GM19239 (cell line): ENCODE measurements at regions not wholly inside any gene's neighbourhood (a gene's known extent, or its start where the extent isn't known, plus 50 kb on each side); places are given as distances from the start of the nearest gene placed in this dataset.

ENCODE experiments used
- DNase-seq: peaks from one replicate; pipeline ENCODE4 v3.0.0; 2011; ENCODE audit warnings: low spot score; ENCODE audit not compliant: insufficient read length
- FAIRE-seq: peaks from 2 replicates; lab custom pipeline; 2011; peaks lifted over from hg19 to GRCh38; lab: Jason Lieb, UNC

DNA sequence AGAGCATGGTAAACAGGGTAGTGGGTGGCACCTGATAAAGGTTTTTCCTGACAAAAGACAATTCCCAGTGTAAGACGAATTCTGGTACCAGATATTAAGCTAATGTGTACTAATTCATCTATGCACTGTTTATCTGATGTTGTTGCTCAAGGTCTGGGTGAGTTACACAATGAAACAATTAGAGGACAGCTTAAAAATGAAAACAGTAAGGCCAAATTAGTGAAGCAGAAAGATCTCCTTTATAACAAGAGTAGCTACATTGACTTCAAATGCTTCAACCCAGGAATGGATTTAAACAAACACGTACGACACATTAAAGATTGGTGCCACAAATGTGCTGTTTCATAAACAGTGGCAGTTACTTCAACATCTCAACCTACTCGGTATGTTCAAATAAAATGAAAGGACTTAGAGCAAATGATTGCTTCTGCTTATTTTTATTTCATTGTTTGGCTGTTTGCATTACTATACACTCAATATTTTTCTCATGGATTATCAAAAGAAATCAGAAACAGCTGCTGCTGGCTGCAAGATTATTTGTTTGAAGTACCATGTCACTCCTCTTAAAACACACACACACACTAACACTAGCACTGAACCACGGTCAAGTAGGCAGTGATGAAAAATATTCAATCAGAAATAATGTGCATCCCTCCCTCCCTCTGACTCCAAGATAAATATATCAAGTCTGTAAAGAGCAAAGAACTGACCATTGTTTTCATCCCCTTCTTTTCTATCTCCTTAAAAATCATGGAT, 94.4 kb upstream of the RND3 start:
- FAIRE-seq (no peak), DNase-seq (no peak)

DNA sequence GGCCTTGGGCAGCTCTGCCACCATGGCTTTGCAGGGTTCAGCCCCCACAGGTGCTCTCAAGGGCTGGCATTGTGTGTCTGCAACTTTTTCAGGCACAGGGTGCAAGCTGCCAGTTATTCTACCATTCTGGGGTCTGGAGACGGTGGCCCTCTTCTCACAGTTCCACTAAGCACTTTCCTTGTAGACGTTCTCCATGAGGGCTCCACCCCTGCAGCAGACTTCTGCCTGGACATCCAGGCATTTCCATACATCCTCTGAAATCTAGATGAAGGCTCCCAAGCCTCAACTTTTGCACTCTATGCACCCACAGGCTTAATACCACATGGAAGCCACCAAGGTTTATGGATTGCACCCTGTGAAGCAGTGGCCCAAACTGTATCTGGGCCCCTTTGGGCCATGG, 91.0 kb upstream of the RND3 start:
- DNase-seq (no peak), FAIRE-seq (no peak)

DNA sequence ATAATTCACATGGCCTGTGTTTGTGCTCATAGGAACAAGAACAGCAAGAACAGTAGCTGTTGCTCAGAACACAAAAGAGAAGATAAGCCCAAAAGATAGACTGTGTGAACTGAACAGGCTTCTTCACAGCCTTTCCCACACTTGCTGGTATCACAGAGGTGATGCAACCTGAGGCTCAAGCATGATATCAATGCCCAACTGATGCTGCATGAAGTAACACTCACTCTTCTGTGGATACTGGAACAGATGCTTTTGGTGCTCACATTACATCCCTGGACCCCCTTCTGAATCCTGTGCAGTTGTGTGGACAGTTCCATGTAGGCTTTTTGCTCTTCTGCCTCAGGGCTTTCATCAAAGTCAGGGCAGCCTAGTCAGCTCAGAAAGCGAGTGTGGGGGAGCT, 88.4 kb upstream of the RND3 start:
- FAIRE-seq (no peak), DNase-seq (no peak)

DNA sequence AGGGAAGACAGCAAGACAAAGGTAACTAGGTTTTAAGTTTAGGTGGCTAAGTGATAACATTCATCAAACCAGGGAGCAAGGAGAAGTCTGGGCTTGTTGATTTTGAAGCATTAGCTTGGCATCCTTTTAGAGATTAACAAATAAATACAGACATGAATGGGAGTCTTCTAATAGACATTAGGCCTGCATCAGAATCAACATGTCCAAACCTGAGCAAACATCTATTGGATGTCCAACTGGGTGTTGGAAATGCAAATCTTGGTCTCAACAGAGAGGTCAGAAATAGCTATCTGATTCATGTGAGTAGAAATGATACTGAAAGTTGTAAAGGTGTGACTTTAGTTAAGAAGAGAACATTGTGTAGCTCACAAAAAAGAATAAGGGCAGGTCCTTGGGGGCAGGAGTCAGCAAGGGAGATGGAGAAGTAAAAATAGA, 85.5 kb upstream of the RND3 start:
- FAIRE-seq = peak; percentile 76
- peak; percentile 16 for DNase-seq

DNA sequence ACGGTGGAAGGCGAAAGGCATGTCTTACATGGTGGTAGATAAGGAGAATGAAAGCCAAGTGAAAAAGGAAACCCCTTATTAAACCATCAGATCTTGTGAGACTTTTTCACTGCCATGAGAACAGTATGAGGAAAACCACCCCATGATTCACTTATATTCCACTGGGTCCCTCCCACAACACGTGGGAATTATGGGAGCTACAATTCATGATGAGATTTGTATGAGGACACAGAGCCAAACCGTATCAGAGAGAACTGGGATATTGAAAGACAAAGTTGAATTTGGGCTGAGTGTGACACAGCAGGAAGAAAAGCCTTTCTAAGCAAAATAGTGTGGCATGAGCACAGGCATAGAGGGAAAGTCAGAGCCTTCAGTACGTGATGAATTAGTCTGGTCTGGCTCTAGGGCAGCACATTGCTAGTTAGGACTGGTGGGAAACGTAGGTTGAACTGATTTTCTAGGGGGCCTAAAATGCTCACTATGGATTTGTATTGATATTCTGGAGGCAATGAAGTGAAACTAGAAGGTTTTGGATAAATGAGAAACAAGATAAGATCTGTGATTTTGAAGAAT, 84.8 kb upstream of the RND3 start:
- peak; percentile 18 for FAIRE-seq
- no peak for DNase-seq

DNA sequence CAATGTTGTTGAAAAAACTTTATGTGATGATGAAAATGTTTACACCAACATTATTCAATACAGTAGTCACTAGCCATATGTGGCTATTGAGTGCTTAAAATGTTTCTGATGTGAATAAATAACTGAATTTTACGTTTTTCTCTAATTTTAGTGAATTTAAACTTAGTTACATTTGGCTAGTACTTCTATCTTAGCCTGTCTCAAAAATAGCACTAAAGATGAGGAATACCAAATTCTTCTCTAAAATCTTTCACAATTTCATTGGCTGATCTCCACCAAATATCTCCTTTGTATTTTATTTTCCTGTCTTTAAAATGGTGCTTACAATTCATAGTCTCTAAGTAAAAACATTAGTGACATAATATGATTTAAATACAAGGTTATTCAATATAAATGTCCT, 83.7 kb upstream of the RND3 start:
- DNase-seq = no peak
- no peak for FAIRE-seq

DNA sequence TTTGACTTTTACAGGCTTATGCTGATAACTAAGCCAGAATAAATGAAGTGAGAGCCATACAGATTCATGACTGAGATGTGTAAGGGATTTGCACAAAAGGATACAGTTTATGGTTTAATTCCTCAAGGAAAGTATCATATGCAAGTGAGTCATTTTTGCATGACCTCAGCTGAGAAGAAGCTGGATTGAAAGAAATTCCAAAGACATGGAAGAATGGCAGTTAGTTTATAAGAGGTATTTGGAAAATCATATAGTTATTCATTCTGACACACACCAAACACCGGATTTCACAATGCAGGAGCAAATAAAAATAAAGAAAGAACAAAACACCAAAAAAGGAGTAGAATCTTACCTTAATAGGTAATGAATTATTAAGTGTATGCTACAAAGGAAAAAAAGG, 83.2 kb upstream of the RND3 start:
- FAIRE-seq = no peak
- no peak for DNase-seq

DNA sequence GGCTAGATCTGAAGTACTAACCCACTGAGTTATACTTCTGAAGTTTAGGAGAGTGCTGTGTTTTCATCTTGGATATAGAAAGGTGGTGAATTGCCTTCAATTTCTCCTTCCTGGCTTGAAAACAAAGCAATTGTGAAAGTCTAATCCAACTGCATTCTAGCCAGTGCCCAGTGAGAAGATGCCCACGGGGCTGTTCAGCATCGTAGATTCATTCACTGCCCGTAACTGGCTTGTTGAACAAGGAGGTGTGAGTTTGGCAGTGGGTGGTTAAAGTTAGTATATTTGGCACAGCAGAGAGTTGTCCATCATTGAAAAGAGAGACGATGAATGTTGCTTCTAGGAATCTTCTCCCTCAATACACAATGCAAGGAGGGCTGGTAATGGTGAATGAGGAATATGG, 82.3 kb upstream of the RND3 start:
- no peak for DNase-seq
- no peak for FAIRE-seq

DNA sequence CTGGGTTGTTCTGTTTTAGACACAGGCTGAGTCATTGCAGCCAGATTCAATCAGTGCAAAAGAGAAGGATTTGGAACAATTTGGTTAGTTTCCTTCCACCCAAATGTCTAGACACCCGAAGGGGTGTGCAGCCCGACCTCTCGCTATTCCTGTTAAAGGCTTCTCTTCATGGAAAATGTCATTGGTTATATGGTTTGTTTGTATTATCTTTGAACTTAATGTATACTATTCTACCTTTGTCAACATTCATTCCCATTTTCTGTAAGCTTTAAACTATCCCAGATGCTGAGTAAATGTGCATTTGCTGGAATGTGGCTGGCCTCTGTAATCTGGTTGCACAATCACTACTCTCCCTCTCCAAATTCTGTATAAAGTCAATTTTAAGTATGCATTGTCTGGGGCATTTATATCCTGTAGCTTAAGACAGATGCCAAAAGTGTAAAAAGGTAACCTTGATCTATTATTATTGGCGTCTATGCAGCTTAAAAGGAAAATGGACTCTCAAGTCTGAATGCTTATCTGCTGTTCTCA, 80.4 kb upstream of the RND3 start:
- FAIRE-seq (no peak), DNase-seq (no peak)

DNA sequence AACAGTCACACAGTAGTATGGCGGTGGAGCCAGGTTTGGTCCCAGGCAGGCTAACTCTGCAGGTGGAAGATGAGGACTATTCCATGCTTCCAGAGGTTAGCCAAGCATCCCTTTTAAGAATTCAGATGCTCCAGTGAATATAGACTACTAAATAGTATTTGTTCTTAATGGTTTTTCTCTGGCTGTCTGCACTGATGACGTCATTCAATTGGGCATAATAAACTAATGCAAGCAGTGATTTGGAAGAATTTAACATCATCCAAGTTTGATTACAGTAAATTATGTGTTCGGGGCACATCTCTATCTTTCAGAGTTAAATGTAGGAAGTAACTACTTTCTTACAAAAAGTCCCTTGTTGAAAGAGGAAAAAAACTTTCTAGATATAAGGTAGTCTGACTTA, 78.8 kb upstream of the RND3 start:
- no peak for DNase-seq
- FAIRE-seq = no peak

DNA sequence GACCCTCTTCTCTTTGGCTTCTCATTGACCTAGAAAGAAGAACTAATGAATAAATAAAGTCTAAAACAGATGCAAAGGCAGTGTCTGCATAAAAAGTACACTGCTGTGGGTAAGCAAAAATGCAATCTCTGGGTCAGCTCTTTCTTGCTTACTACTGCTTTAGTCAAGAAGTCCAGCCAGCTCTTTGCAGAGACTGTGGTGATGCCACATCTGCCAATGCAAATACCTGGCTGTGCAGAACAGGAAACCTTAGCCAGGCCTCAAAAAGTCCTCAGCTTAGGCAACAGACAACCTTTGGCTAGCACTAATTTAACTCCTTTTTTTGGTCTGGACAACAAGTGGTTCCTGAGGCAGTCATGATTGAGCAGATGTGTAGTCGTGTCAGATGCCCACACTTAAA, 73.6 kb upstream of the RND3 start:
- no peak for FAIRE-seq

DNA sequence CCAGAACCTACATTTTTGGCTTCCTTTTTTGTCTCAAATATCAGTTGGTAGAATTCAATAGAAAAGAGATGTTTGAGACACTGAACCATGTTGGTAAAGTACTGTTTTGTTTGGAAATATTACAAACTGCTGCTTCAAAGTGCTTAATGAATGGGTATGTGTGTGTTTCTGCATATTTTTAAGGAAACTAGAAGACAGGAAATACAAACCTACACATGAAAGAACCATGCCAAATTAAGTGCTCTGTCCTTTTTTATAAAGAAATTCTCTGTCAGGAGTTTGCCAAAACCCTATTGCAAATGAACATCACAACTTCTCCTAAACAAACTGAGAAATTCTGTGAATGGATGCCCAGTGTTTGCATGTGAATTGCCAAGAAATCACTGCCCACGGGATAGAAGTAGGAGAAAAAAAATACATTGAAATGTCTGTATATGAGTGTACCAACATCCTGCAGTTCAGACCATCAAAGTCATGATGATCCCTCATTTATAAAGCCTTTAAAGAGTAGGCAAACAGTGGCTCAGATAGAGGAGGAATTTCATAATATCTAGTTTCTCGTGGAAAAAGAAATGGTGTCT, 69.6 kb upstream of the RND3 start:
- no peak for FAIRE-seq
- no peak for DNase-seq

More for the DNA sequence above, 73.6 kb upstream of the RND3 start:
- no peak for DNase-seq

DNA sequence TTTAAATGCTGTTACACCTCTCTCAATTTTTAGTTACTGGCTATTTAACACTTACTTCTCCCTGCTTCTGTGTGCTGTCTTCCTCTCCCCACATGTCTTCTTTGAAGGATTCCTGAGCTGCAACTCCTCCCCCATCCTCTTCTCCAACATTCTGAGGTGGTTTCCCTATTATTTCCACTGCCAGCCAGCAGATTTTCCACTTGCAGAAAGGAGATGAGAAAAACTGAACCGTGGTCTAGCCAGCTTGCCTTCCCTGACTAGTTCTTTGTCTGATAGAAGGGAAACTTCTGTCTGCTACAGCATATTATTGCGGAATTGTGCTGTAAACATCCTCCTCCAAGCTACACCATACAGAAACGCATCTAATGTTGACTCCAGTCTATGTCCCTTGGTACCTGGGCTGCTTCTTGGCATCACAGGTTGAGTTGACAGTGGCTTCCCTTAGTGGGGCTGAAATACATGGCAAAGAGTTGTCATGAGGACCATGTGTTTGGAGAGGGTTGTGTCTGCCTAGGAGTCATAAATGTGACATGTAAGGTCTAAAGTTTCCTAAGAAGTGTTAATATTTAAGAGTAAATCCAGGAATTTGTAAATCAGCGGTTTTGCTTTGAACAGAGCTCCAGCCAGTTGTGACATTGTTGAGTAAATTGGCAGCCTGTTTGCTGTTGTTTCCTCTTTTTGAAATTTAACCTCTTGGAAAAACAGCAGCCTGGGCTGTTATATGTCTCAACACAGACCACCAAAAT, 68.3 kb upstream of the RND3 start:
- DNase-seq = no peak
- no peak for FAIRE-seq

DNA sequence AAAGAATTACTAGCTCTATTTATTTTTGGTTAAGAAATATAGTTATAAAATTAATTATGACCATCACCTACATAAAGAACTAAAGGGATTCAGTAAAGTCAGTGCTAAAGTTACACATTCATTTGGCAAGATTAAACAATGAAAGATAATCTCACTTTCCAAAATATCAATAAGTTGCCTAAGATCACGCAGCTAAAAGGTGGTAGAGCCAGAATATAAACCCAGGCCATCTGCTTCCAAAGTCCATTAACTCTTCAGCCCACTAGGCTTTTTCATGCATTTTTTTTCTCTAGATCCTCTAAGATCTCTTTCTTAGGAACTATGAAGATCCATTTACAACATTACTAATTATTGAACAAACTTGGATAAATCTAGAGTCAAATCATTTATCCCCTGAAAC, 66.6 kb upstream of the RND3 start:
- no peak for DNase-seq
- FAIRE-seq = no peak

DNA sequence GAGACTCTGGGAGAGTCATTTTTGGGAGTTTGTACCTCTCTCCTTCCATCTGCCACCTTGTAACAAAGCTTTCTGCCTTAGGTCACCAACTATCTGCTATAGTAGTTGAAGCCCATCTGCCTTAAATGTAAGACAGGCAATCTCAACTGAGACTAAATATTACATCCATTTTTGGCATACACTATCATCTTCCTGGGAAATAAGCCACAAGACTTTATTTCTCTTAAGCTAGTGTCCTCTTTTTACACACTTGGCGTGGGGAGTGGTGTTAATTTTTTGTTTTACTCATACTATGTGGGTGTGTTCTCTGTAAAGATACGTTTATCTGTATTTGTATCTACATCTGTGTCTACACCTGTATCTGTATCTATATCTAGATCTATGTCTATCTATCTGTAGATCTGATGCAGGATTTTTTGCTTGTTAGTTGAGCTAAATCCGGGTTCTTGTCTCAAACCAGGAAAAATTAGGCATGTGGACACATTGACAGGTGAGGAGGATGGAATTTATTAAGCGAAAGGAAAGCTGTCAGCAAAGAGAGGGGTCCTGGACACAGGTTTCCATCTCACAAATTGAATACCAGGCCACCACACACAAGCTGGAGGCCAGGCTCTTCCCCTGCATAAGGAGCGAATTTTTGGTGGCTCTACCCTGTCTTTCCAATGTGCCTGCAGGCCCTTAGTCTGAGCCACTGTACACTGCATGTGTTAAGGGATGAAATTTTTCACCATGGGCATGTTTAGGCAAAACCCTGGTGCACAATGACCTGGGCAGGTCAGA, 64.8 kb upstream of the RND3 start:
- FAIRE-seq (no peak), DNase-seq (no peak)

DNA sequence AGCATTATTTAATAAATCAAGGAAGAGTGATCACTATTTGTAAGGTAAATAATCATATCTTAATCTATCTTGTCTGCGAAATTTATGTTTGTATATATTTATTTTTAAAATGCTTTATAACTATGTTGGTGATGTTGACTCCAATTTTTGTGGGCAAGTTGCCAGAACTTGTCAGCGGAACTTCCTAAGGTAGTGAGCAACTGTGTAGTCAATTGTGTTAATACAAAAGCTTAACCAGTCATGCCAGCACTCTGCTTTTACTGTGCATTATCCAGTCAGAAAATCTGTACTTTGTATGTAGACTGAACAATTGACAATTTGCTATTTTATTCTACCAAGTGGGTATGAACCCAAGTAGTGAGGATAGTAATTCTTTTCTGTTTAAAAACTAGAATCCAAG, 61.9 kb upstream of the RND3 start:
- DNase-seq (no peak), FAIRE-seq (no peak)

DNA sequence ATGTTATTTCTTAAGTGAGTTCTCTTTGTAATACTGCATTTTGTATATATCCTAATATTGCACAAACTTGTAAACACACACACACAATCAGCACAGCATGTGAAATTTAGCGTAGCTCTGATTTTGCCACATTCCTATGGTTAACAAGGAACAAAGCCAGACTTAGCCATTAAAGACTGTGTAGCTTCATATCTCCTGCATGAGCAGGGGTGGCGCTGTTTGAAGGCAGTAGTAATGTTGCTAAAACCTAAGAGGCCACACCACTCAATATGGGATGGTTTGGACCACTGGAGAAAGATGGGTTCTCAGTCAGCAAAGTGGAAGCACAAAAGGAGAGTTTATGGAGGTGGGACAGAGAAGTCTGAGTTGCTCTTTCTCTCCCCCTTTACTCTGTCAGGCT, 61.1 kb upstream of the RND3 start:
- no peak for DNase-seq
- FAIRE-seq = no peak

DNA sequence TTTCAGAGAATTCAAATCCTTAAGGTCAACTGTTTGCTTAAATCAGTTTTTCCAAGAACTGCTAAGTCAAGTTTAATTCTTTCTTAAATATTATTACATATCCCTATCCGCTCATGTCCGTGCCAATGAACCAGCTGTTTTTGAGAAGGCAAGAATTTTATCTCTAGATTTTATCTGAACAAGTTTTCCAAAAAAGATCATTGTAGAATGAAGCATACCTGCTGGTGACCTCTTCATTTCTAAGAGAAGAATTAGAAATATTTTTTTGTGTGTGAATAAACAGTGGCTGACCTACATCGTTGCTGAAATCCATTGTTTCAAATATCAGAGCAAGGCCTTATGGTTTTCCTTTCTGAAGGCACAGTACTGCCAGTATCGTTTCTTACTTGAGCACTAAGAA, 58.4 kb upstream of the RND3 start:
- no peak for DNase-seq
- no peak for FAIRE-seq

DNA sequence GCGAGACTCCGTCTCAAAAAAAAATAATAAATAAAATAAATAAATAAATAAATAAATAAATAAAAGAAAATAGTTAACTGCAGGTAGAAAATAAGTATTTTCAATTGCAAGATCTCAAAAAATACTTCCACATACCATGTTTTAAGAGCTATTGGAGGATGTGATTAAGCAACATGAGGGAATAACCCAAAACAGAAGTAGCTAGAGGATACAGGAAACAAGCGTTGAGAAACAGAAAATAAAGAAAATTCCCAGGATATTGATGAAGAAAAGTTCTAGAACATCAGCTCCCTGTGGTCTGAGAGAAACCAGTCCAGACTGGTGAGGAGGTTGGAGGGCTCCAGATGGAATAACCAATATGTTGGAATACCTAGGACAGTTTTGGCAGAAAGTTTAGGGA, 57.3 kb upstream of the RND3 start:
- DNase-seq (no peak), FAIRE-seq (no peak)

DNA sequence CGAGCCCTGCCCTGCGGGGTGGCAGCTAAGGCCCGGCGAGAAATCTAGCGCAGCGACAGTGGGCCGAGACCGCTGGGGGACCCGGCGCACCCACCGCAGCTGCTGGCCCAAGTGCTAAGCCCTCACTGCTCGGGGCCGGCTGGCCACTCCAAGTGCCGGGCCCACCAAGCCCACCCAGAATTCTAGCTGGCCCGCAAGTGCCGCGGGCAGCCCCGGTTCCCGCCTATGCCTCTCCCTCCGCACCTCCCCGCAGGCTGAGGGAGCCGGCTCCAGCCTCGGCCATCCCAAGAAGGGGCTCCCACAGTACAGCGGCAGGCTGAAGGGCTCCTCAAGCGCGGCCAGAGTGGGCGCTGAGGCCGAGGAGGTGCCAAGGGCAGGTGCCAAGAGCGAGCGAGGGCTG, 55.2 kb upstream of the RND3 start:
- DNase-seq (no peak), FAIRE-seq (no peak)
